ENCODE measurements at regions not wholly inside any gene's neighbourhood (a gene's known extent, or its start where the extent isn't known, plus 50 kb on each side); places are given as distances from the start of the nearest gene placed in this dataset.
A peak's percentile ranks its signal among the peaks of the same experiment; 100 is the strongest.

GRCh38 chr11:71356280-71356876 lies 91.8 kb downstream of the DHCR7 start:
- DNase-seq, result no peak

GRCh38 chr11:71355281-71355680 lies 92.9 kb downstream of the DHCR7 start:
- no peak for DNase-seq

DNA sequence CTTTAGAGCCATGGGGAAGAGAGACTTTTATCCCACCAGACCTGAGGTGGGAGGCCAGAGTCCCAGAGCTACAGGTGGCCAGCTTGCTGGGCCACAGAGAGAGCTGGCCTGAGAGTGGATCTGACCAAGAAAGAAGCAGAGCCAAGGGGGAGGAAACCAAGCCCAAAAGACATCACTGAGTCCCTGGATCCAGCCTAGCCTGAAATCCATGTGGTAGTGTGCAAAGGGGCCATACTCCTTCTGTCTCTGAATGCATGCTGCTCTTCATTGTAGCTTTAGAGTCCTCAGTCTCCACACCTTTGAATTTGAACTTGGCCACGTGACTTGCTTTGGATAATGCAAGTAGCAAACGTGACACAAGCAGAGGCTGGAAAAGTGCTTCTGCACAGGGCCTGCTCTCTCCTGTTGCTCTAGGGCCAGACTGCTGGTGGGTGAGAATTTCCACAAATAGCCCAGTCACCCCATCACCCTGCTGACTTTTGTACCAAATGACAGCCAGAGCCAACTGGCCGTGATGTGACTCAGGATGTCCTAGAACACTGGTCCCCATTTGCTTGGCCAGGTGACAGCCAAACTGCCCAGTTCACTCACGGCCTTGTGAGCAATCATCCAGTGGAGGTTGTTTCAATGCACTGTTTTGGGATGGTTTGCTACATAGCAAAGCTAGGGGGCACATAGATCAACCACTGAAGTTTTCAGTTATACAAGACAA lies 93.6 kb downstream of the DHCR7 start:
- no peak for DNase-seq

- DNase-seq, result no peak
These were observed 95.4 kb downstream of the DHCR7 start for GRCh38 chr11:71352748-71353147.

DNA sequence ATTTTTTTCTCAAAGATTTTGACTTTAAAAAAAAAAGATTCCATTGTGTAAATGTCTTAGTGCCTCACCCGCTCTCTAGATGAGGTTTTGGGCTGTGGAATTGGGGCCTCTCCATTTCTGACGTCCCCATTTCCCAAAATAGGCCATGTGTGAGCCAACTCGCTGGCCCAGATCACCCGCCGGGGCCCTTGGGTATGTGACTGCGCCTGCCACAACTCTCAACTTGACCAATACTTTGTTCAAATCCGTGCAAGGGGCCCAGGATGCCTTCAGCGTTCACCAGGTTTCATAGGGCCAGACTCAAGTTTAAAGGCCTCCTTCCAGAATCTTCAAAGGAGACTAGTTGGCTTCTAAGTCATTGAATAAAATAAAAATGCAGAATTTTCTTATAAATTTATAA lies 96.0 kb downstream of the DHCR7 start:
- DNase-seq, result no peak

- no peak for DNase-seq
These were observed 97.2 kb upstream of the SHANK2 start for GRCh38 chr11:71349627-71350026.

GRCh38 chr11:71343828-71344400 lies 91.5 kb upstream of the SHANK2 start:
- no peak for DNase-seq

- peak; percentile 58 for DNase-seq
These were observed 90.8 kb upstream of the SHANK2 start for GRCh38 chr11:71342951-71343827.

- no peak for DNase-seq
These were observed 89.7 kb upstream of the SHANK2 start for GRCh38 chr11:71342116-71342515.

- DNase-seq, result no peak
These were observed 89.2 kb upstream of the SHANK2 start for GRCh38 chr11:71341596-71341995.

DNA sequence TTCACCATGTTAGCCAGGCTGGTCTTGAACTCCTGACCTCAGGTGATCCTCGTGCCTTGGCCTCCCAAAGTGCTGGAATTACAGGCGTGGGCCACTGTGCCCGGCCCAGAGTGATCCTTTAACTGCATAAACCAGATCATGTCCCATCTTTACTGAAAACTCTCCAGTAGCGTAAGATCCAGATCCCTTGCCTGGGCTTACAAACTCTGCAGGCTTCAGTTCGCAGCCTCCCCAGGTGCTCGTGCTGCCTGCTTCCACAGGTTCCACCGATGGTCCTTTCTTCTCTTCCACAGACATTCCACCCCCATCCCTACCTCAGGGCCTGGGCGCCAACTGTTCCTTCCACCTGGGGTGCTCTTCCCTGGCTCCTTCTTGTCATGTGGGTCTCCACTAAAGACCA lies 88.8 kb upstream of the SHANK2 start:
- DNase-seq, result no peak

DNA sequence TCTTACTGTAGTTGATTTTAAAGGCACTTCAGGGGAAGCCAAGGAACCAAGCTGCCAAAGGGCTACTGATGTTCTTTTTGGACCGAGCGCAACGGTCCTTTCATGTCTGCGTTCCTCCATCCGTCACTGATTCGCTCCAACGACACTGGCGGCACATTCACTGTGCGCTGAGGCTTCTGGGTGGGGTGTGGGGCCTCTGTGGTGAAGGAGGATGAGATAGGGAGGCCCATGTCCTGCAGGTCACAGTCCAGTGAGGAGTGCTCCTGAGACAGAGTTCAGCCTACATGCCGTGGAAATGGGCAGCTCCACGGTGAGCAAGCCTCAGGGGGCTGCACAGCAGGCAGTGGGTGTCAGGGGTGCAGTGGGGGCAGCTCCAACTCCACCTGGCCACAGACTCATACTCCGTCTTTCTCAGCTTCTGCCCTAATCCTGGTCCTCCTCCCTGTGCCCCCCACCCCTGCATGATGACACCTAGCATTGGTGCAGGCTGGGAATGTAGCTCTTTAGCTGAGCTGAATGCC lies 87.8 kb upstream of the SHANK2 start:
- DNase-seq, result no peak

- DNase-seq, result no peak
These were observed 87.1 kb upstream of the SHANK2 start for GRCh38 chr11:71339396-71339881.

- no peak for DNase-seq
These were observed 86.5 kb upstream of the SHANK2 start for GRCh38 chr11:71338801-71339395.

GRCh38 chr11:71336996-71337754 lies 84.8 kb upstream of the SHANK2 start:
- no peak for DNase-seq

DNA sequence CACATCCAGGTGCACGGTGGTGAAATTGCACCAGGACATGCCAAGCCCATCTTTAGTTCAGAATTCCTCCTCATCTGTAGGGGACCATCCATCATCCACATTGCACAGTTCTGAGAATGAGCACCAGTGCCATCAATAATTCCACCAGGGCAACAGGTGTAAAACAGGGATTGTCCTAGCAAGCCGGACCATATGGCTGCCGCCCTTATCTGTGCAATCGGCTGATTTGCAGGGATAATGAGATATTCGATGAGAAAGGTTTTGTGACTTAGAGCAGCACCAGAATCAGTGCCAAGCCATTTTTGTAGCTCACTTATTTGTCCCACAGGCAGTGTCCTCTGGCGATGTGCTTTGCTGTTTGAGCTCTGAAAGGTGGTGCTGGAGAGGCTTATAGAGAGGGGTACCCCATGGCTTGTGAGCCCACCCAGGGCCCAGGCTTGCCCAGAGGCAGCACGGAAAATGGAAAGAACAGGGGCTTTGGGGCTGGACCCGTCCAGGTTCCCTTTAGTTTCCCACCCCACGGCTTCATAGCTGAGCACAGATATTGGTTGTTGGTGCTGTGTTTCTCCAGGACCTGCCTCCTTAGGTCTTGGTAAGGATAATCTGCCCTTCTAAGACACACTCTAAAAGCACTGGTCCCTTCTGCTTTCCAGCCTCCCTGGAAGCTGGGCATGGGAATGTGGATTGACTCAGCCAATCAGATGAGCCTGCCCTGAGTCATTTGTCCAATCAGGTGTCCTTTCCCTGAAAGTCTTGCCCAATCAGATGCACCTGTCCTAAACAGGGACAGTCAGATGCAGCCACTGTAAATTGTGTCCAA lies 84.0 kb upstream of the SHANK2 start:
- no peak for DNase-seq

- no peak for DNase-seq
These were observed 83.0 kb upstream of the SHANK2 start for GRCh38 chr11:71335371-71335770.

- no peak for DNase-seq
These were observed 81.8 kb upstream of the SHANK2 start for GRCh38 chr11:71334191-71334590.

DNA sequence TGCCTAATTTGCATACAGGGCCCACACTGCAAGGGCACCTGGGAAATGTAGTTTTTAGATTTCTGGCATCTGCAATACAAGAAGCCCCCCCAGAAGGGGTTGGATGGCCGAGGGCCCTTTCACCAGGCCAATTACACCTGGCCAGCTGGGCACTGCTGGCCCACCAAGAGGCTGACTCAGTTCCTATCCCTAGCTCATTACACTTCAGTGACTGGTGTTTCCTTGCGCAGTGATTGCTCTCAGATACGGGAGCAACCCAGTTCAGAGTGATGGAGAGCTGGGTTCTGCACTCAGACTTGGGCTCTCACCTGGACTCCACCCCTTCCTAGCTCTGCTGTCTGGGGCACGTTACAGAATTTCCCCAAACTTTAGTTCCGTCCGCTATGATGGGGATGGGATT lies 81.1 kb upstream of the SHANK2 start:
- DNase-seq, result no peak

DNA sequence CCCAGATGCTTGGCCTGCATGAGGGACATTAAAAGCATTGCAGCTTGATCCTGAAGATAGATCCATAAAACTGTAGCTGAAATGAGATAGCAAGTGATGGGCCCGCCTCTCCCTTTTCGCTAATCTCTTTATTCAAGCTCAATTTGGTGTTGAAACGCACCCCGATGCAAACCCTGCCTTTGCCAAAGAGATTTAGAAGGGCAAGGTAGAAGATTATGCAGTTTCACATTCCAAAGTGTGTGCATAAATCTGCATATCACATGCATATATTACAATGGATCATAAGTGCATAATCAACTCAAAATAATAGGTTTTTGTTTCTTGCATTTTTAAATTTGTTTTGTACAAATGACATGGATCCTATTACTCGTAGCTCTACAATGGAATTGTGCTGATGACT lies 80.1 kb upstream of the SHANK2 start:
- no peak for DNase-seq

DNA sequence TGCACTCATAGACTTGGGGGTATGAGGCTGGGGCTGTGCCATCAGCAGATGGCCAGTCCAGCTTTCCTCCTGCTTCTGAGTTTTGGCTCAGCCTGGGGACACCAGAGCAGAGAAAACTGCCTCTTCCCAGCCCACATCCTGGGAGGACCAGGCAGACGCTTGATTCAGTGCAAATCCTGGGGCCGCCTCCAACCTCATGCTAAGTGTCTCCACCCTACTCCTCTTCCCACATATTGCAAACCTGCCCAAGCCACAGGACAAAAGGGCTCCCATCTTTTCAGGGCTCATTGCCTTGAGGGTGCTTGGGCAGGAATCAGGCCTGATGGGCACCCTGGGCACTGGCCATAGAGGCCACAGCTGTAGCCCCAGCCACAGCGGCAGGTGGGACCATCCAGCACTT lies 79.7 kb upstream of the SHANK2 start:
- no peak for DNase-seq

Measured in hematopoietic multipotent progenitor cell treated with erythropoietin and hydrocortisone succinate and interleukin-3 and kit ligand, for 6 days (in vitro differentiated cells).